BE2C (cell line): ENCODE measurements at regions not wholly inside any gene's neighbourhood (a gene's known extent, or its start where the extent isn't known, plus 50 kb on each side); places are given as distances from the start of the nearest gene placed in this dataset.

Source experiments
- DNase-seq: peaks from one replicate; pipeline ENCODE4 v3.0.0-alpha.2; 2020
- H3K27me3 ChIP-seq: fragments of 250-450 bp; sonication (Bioruptor Pico); 2 replicates; pipeline ENCODE4 v1.5.1; 2020; ENCODE audit warnings: mild to moderate bottlenecking
- H3K36me3 ChIP-seq: fragments of 250-450 bp; sonication (Bioruptor Pico); 2 replicates; pipeline ENCODE4 v1.5.1; 2020; ENCODE audit warnings: mild to moderate bottlenecking
- H3K4me1 ChIP-seq: fragments of 250-450 bp; sonication (Bioruptor Pico); 2 replicates; pipeline ENCODE4 v1.5.1; 2020
- H3K4me3 ChIP-seq: 2 replicates; pipeline ENCODE4 v1.5.1; 2011; ENCODE audit warnings: low read depth, low read length
- H3K9me3 ChIP-seq: fragments of 250-450 bp; sonication (Bioruptor Pico); 2 replicates; pipeline ENCODE4 v1.5.1; 2020
- TF ChIP-seq, protein P1 (sequence below): IDR thresholded peaks from 2 replicates; pipeline ENCODE4 v1.5.1; 2012; ENCODE audit warnings: mild to moderate bottlenecking, low read depth, low read length

GRCh38 chr1:8164670-8165069 lies 138.6 kb upstream of the ERRFI1 start:
- Histone ChIP-seq H3K27me3 (no peaks in the 10 kb centered on the region), H3K36me3 (no peaks in the 10 kb centered on the region), H3K4me1 (no peaks in the 10 kb centered on the region), H3K9me3 (no peaks in the 10 kb centered on the region), H3K4me3 (no peak overlapping the region)
- DNase-seq: no peak
- TF ChIP-seq, protein P1, sequence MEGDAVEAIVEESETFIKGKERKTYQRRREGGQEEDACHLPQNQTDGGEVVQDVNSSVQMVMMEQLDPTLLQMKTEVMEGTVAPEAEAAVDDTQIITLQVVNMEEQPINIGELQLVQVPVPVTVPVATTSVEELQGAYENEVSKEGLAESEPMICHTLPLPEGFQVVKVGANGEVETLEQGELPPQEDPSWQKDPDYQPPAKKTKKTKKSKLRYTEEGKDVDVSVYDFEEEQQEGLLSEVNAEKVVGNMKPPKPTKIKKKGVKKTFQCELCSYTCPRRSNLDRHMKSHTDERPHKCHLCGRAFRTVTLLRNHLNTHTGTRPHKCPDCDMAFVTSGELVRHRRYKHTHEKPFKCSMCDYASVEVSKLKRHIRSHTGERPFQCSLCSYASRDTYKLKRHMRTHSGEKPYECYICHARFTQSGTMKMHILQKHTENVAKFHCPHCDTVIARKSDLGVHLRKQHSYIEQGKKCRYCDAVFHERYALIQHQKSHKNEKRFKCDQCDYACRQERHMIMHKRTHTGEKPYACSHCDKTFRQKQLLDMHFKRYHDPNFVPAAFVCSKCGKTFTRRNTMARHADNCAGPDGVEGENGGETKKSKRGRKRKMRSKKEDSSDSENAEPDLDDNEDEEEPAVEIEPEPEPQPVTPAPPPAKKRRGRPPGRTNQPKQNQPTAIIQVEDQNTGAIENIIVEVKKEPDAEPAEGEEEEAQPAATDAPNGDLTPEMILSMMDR: no peak

- no peak for DNase-seq
- H3K4me3 ChIP-seq: no peak overlapping the region
- TF ChIP-seq, protein P1: no peak
- H3K27me3 ChIP-seq: no peaks in the 10 kb centered on the region
- no peaks in the 10 kb centered on the region for H3K36me3 ChIP-seq
- H3K4me1 ChIP-seq: no peaks in the 10 kb centered on the region
- no peaks in the 10 kb centered on the region for H3K9me3 ChIP-seq
Measured at GRCh38 chr1:8163039-8163438, 136.9 kb upstream of the ERRFI1 start.

GRCh38 chr1:8162168-8162567 lies 136.1 kb upstream of the ERRFI1 start:
- H3K4me3 ChIP-seq: no peak overlapping the region
- H3K9me3 ChIP-seq: no peaks in the 10 kb centered on the region
- H3K27me3 ChIP-seq: no peaks in the 10 kb centered on the region
- TF ChIP-seq, protein P1: no peak
- no peaks in the 10 kb centered on the region for H3K4me1 ChIP-seq
- H3K36me3 ChIP-seq: no peaks in the 10 kb centered on the region
- DNase-seq: no peak

GRCh38 chr1:8161546-8162105 lies 135.5 kb upstream of the ERRFI1 start:
- no peaks in the 10 kb centered on the region for H3K4me1 ChIP-seq
- TF ChIP-seq, protein P1: no peak
- DNase-seq: no peak
- no peaks in the 10 kb centered on the region for H3K27me3 ChIP-seq
- H3K4me3 ChIP-seq: no peak overlapping the region
- H3K36me3 ChIP-seq: no peaks in the 10 kb centered on the region
- H3K9me3 ChIP-seq: no peaks in the 10 kb centered on the region

GRCh38 chr1:8159470-8160024 lies 133.4 kb upstream of the ERRFI1 start:
- no peak for DNase-seq
- no peaks in the 10 kb centered on the region for H3K4me1 ChIP-seq
- H3K27me3 ChIP-seq: no peaks in the 10 kb centered on the region
- H3K36me3 ChIP-seq: no peaks in the 10 kb centered on the region
- TF ChIP-seq, protein P1: no peak
- no peak overlapping the region for H3K4me3 ChIP-seq
- H3K9me3 ChIP-seq: no peaks in the 10 kb centered on the region

DNA sequence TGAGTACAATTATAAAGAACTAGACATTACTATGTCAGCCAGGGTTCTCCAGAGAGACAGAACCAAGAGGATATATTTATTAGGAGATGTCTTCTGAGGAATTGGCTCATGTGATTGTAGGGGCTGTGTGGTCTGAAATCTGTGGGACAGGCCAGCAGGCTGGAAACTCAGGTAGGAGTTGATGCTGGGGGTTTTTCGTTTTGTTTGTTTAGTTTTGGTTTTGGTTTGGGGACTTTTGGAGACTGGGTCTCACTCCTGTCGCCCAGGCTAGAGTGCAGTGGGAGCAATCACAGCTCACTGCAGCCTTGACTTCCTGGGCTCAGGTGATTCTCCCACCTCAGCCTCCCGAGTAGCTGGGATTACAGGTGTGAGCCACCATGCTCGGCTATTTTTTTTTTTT lies 132.9 kb upstream of the ERRFI1 start:
- Histone ChIP-seq H3K27me3 (no peaks in the 10 kb centered on the region), H3K4me3 (no peak overlapping the region), H3K4me1 (no peaks in the 10 kb centered on the region), H3K36me3 (no peaks in the 10 kb centered on the region), H3K9me3 (no peaks in the 10 kb centered on the region)
- TF ChIP-seq, protein P1: no peak
- DNase-seq: no peak
